Tibial artery (tissue), 4 donors: ENCODE measurements at regions not wholly inside any gene's neighbourhood (a gene's known extent, or its start where the extent isn't known, plus 50 kb on each side); places are given as distances from the start of the nearest gene placed in this dataset.

Experiments
- DNase-seq, 2 donors: peaks; one replicate each; pipeline ENCODE4 v3.0.0-alpha.2; 2019
- H3K27ac ChIP-seq, 2 donors: fragments of 200-600 bp; sonication (generic) in 1 of 2; 1 replicate in 1 of 2; 2 replicates in 1 of 2; pipeline ENCODE4 v1.5.1; 2018 to 2019; ENCODE audit warnings: mild to moderate bottlenecking in 1 of 2
- H3K27me3 ChIP-seq, 2 donors: fragments of 200-600 bp; sonication (generic) in 1 of 2; one replicate each; pipeline versions ENCODE4 v1.5.1 to v1.6.0; 2016 to 2019
- H3K36me3 ChIP-seq, 3 donors: fragments of 200-600 bp; sonication (generic) in 2 of 3; one replicate each; pipeline ENCODE4 v1.5.1; 2016 to 2019; ENCODE audit warnings: mild to moderate bottlenecking in 2 of 3
- H3K4me1 ChIP-seq, 4 donors: fragments of 200-600 bp; sonication (generic) in 2 of 4; 1 replicate in 3 of 4; 2 replicates in 1 of 4; pipeline ENCODE4 v1.5.1; 2016 to 2019
- H3K4me3 ChIP-seq, 2 donors: fragments of 200-600 bp; sonication (generic) in 1 of 2; 1 replicate in 1 of 2; 2 replicates in 1 of 2; pipeline ENCODE4 v1.5.1; 2018 to 2019; ENCODE audit warnings: mild to moderate bottlenecking in 2 of 2
- H3K9me3 ChIP-seq, 3 donors: fragments of 200-600 bp; sonication (generic) in 1 of 3; one replicate each; pipeline ENCODE4 v1.5.1; 2016 to 2019
- CTCF ChIP-seq, 2 experiments: fragments of 200-600 bp in 1 of 2; fragments of 450-650 bp in 1 of 2; IDR thresholded peaks; one replicate each; pipeline ENCODE4 v1.5.1; 2017 to 2019; ENCODE audit warnings: antibody characterized with exemption in 2 of 2, mild to moderate bottlenecking in 1 of 2, moderate library complexity in 1 of 2
- intact Hi-C: fragments of 100-400 bp; cut with DNase I; formaldehyde crosslinking; loops from one replicate; pipeline ENCODE4 v1.15.0; 2023; ENCODE audit warnings: low total_unique reads

DNA sequence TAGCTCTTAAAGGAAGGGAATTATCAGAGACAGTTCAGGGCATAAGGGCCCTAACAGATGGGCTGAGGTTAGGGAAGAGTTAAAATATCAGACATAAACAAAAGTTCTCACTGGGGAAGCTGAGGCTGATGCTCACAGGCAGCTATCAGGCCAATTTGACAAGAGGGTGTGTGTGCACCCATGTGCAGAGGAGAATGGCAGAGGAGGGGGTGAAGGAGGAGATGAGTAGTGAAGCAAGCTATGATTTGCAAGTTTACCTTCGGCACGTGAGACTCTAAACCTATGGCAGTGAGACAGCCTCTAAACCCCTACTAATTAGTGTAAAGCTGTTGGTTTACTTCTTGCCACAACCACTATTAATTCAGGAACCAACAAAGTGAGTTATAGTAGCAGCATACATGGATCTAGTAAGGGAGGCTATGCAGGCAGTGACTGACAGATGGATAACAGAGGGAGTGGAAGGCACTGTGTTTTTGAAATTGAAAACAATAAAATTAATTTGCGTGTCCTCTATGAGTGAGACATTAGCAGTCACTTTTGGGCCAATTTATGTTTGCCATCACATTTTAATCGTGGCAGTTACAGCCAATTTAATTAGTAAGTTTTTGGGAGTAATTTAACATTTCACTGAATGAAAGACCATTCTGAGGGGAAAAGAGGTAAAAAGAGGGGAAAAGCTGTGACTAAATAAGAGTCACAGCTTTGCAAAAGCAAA is 99.6 kb upstream of the HTR2A start:
- H3K4me3 ChIP-seq, result no peak overlapping the region
- no peak for TF ChIP-seq CTCF (IDR thresholded peaks at IDR 0.05)
- H3K27me3 ChIP-seq, result no peaks in the 10 kb centered on the region
- intact Hi-C loops, result no loop called here
- no peak for DNase-seq
- H3K27ac ChIP-seq, result no peak overlapping the region
- no peaks in the 10 kb centered on the region for H3K4me1 ChIP-seq
- no peaks in the 10 kb centered on the region for H3K36me3 ChIP-seq
- no peaks in the 10 kb centered on the region for H3K9me3 ChIP-seq

DNA sequence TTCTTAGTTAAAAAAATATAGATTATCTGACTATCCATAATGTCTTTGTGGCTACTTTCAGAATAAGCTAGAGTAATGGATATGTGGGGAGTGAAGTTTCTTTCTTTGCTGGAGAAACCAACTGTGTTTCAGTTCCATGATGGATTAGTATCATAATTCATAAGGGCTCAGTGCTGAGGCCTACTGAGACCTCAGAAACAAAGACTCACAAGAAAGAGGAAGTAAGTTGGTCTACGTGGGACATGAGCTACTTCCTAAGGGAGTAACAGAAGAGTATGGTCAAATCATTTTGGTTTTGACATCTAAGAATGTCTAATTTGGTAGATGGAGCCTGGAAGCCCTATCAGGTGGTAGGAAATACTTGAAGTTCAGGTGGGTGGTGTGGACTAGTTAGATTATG is 99.0 kb upstream of the HTR2A start:
- H3K27me3 ChIP-seq, result no peaks in the 10 kb centered on the region
- intact Hi-C loops, result no loop called here
- no peak for DNase-seq

DNA sequence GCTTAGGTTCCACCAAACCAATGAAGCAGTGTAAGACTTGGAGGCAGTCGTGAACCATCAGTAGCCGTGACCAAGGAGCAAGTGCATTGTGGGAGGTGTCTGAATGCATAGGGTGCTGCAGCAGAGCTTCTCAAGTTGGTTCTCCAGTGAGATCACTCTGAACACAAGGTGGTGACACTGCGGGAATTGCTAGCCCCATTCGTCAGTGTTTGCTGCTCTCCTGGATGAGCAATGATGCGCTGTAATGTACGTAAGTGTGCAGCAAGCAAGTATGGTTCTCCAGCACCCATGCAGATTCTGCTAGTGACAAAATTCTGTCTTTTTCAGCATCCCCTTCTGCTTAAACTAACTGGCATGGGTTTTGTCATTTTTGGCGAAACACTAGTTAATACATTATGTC is 97.6 kb upstream of the HTR2A start:
- Histone ChIP-seq H3K4me1 (no peaks in the 10 kb centered on the region), H3K36me3 (no peaks in the 10 kb centered on the region), H3K9me3 (no peaks in the 10 kb centered on the region), H3K27me3 (no peaks in the 10 kb centered on the region), H3K27ac (no peak overlapping the region), H3K4me3 (no peak overlapping the region)
- no peak for TF ChIP-seq CTCF (IDR thresholded peaks at IDR 0.05)
- DNase-seq, result no peak
- intact Hi-C loops, result no loop called here

More for the DNA sequence above, 99.0 kb upstream of the HTR2A start:
- Histone ChIP-seq H3K4me3 (no peak overlapping the region), H3K36me3 (no peaks in the 10 kb centered on the region), H3K27ac (no peak overlapping the region), H3K4me1 (no peaks in the 10 kb centered on the region), H3K9me3 (no peaks in the 10 kb centered on the region)
- no peak for TF ChIP-seq CTCF (IDR thresholded peaks at IDR 0.05)

DNA sequence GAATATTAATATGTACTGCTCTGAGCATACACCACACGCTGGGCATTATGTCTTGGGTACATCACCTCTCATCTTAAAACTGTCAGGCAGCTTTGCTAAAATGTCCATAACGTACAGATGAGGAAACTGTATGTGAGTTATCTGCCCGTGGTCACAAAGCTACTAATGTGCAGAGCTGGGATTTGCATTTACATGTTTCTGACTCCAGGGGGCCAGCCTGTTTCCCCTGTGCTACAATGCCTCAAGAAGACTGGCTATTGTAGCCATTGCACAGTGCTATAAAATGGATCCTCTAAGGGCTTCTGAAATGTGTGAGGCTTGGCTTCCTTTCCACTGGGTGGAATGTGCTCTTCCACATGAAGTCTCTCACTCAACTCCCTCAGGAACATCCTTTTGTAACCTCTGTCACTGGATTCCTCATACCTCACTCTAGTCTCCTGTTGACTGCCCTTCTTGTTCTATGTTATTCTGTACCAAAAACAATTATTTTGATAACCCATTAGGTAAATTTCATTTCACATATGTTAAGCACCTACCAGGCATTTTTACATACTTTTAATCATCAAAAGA is 95.6 kb upstream of the HTR2A start:
- H3K36me3 ChIP-seq, result no peaks in the 10 kb centered on the region
- no peak for DNase-seq
- H3K4me1 ChIP-seq, result peaks cover 0 to 13% (median 0%) of the 10 kb centered on the region in 4 donors
- no peak for TF ChIP-seq CTCF (IDR thresholded peaks at IDR 0.05)
- H3K9me3 ChIP-seq, result no peaks in the 10 kb centered on the region
- intact Hi-C loops, result no loop called here
- no peak overlapping the region for H3K4me3 ChIP-seq
- no peaks in the 10 kb centered on the region for H3K27me3 ChIP-seq
- H3K27ac ChIP-seq, result no peak overlapping the region

GRCh38 chr13:46983881-46984280 is 87.0 kb upstream of the HTR2A start:
- no peaks in the 10 kb centered on the region for H3K27me3 ChIP-seq
- intact Hi-C loops, result loop anchor here (5.0 kb wide), 1 partner anchor 788 kb away; no protein-coding TSS in a partner anchor
- H3K36me3 ChIP-seq, result no peaks in the 10 kb centered on the region
- H3K27ac ChIP-seq, result no peak overlapping the region
- no peaks in the 10 kb centered on the region for H3K9me3 ChIP-seq
- TF ChIP-seq CTCF (IDR thresholded peaks at IDR 0.05), result no peak
- H3K4me3 ChIP-seq, result no peak overlapping the region
- DNase-seq, result no peak
- H3K4me1 ChIP-seq, result peaks cover 0 to 13% (median 0%) of the 10 kb centered on the region in 4 donors
